Neural progenitor cell (in vitro differentiated cells): ENCODE measurements at regions not wholly inside any gene's neighbourhood (a gene's known extent, or its start where the extent isn't known, plus 50 kb on each side); places are given as distances from the start of the nearest gene placed in this dataset. TPM values are rescaled to one million over a fixed set of nuclear protein-coding genes. Genes with fewer than 3 reads are reported as not detected.
A peak's percentile ranks its signal among the peaks of the same experiment; 100 is the strongest.

Experiments
- DNase-seq: peaks from one replicate; pipeline ENCODE4 v3.0.0-alpha.2; 2016; ENCODE audit warnings: low spot score
- H2AFZ ChIP-seq: fragments of 200-600 bp; sonication (generic); replicated peaks from 2 replicates; pipeline ENCODE4 v1.6.1; 2016; ENCODE audit warnings: antibody characterized with exemption
- H3F3A ChIP-seq: fragments of 200-600 bp; sonication (generic); 2 replicates; pipeline ENCODE4 v1.6.1; 2016; ENCODE audit warnings: antibody characterized with exemption, low read depth
- H3K27ac ChIP-seq: fragments of 200-600 bp; sonication (generic); 2 replicates; pipeline ENCODE4 v1.5.1; 2016; ENCODE audit warnings: mild to moderate bottlenecking
- H3K27me3 ChIP-seq: fragments of 200-600 bp; sonication (generic); 2 replicates; pipeline ENCODE4 v1.6.1; 2016; ENCODE audit warnings: mild to moderate bottlenecking, moderate library complexity
- H3K36me3 ChIP-seq: fragments of 200-600 bp; sonication (generic); 2 replicates; pipeline ENCODE4 v1.5.1; 2016
- H3K4me1 ChIP-seq: fragments of 200-600 bp; sonication (generic); 2 replicates; pipeline ENCODE4 v1.6.1; 2016; ENCODE audit warnings: mixed run types
- H3K4me2 ChIP-seq: fragments of 200-600 bp; sonication (generic); 2 replicates; pipeline ENCODE4 v1.6.1; 2016
- H3K4me3 ChIP-seq: fragments of 200-600 bp; sonication (generic); 2 replicates; pipeline ENCODE4 v1.5.1; 2016
- H3K79me2 ChIP-seq: fragments of 200-600 bp; sonication (generic); 2 replicates; pipeline ENCODE4 v1.6.1; 2016; ENCODE audit warnings: low read depth
- H3K9ac ChIP-seq: fragments of 200-600 bp; sonication (generic); 2 replicates; pipeline ENCODE4 v1.6.1; 2016
- H3K9me3 ChIP-seq: fragments of 200-600 bp; sonication (generic); 2 replicates; pipeline ENCODE4 v1.5.1; 2016; ENCODE audit warnings: low read depth
- H4K20me1 ChIP-seq: fragments of 200-600 bp; sonication (generic); 2 replicates; pipeline ENCODE4 v1.6.1; 2016; ENCODE audit warnings: low read depth
- H3K27ac Mint-ChIP-seq: 3 replicates; pipeline ENCODE4 v1.8.0; 2021; ENCODE audit warnings: mixed read lengths
- H3K27me3 Mint-ChIP-seq: 2 replicates; pipeline ENCODE4 v1.8.0; 2022; ENCODE audit warnings: low read depth, mild to moderate bottlenecking, inconsistent platforms, moderate library complexity, mixed read lengths; ENCODE audit not compliant: insufficient read depth
- H3K36me3 Mint-ChIP-seq: 3 replicates; pipeline ENCODE4 v1.8.0; 2021; ENCODE audit warnings: mixed read lengths
- H3K4me1 Mint-ChIP-seq: 3 replicates; pipeline ENCODE4 v1.8.0; 2021; ENCODE audit warnings: mixed read lengths
- H3K4me3 Mint-ChIP-seq: 3 replicates; pipeline ENCODE4 v1.8.0; 2021; ENCODE audit warnings: mild to moderate bottlenecking, moderate library complexity, mixed read lengths
- H3K9me3 Mint-ChIP-seq: 3 replicates; pipeline ENCODE4 v1.8.0; 2020; ENCODE audit warnings: mixed read lengths
- EZH2 ChIP-seq: fragments of 200-600 bp; sonication (generic); IDR thresholded peaks from 2 replicates; pipeline ENCODE4 v1.6.1; 2017; ENCODE audit warnings: antibody characterized with exemption, mild to moderate bottlenecking, moderate library complexity
- small RNA-seq: library from RNA; depleted of rRNA; stranded (forward); fragments of <200 nt; gene quantifications from one replicate; pipeline ENCODE3, GENCODE V24; 2015
- TF ChIP-seq, protein P1 (sequence below): fragments of 200-600 bp; sonication (generic); IDR thresholded peaks from 2 replicates; pipeline ENCODE4 v1.5.1; 2017; ENCODE audit warnings: antibody characterized with exemption, mild to moderate bottlenecking

- no peak for TF ChIP-seq EZH2
- TF ChIP-seq, protein P1, sequence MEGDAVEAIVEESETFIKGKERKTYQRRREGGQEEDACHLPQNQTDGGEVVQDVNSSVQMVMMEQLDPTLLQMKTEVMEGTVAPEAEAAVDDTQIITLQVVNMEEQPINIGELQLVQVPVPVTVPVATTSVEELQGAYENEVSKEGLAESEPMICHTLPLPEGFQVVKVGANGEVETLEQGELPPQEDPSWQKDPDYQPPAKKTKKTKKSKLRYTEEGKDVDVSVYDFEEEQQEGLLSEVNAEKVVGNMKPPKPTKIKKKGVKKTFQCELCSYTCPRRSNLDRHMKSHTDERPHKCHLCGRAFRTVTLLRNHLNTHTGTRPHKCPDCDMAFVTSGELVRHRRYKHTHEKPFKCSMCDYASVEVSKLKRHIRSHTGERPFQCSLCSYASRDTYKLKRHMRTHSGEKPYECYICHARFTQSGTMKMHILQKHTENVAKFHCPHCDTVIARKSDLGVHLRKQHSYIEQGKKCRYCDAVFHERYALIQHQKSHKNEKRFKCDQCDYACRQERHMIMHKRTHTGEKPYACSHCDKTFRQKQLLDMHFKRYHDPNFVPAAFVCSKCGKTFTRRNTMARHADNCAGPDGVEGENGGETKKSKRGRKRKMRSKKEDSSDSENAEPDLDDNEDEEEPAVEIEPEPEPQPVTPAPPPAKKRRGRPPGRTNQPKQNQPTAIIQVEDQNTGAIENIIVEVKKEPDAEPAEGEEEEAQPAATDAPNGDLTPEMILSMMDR: peak; percentile 53
- peaks cover 6% of the 10 kb centered on the region for H3K4me1 Mint-ChIP-seq
- no peaks in the 10 kb centered on the region for H3F3A ChIP-seq
- H3K4me3 Mint-ChIP-seq: peak overlapping the region; percentile 38
- H3K36me3 ChIP-seq: no peaks in the 10 kb centered on the region
- H2AFZ ChIP-seq: no peak overlapping the region
- no peaks in the 10 kb centered on the region for H3K36me3 Mint-ChIP-seq
- H3K4me2 ChIP-seq: no peak overlapping the region
- H3K4me1 ChIP-seq: no peaks in the 10 kb centered on the region
- no peaks in the 10 kb centered on the region for H3K79me2 ChIP-seq
- no peak overlapping the region for H3K9ac ChIP-seq
- H3K9me3 Mint-ChIP-seq: peaks cover 2% of the 10 kb centered on the region
- DNase-seq: peak; percentile 55
- no peak overlapping the region for H3K4me3 ChIP-seq
- no peak overlapping the region for H3K27ac ChIP-seq
- H3K9me3 ChIP-seq: no peaks in the 10 kb centered on the region
- peaks cover 10% of the 10 kb centered on the region for H3K27me3 Mint-ChIP-seq
- no peaks in the 10 kb centered on the region for H4K20me1 ChIP-seq
- H3K27ac Mint-ChIP-seq: no peak overlapping the region
- H3K27me3 ChIP-seq: no peaks in the 10 kb centered on the region
Observed at GRCh38 chr11:59263225-59263894, 50.6 kb upstream of the MPEG1 start.

Small RNAs in the stretch of these regions (small RNA-seq; reads per million reads assigned to genes)
- not detected for gene RN7SL435P
